T-cell (primary cell): ENCODE measurements at regions not wholly inside any gene's neighbourhood (a gene's known extent, or its start where the extent isn't known, plus 50 kb on each side); places are given as distances from the start of the nearest gene placed in this dataset.

Source experiments
- ATAC-seq, 4 experiments: fragments of 200-7000 bp in 3 of 4; fragments of 150-1000 bp in 1 of 4; cut with Tn5 transposase; replicated peaks in 1 of 4; 1 replicate in 3 of 4; 2 replicates in 1 of 4; pipeline ENCODE4 v1.10.0; 2021; ENCODE audit warnings: moderate library complexity in 3 of 4, mild to moderate bottlenecking in 2 of 4, moderate number of reproducible peaks in 1 of 4
- CTCF ChIA-PET, 2 donors: fragments of 300-600 bp; sonication (Branson Sonifier 250); formaldehyde crosslinking; loops; one replicate each; lab custom pipeline; 2022; ENCODE audit warnings: antibody characterized with exemption in 2 of 2; lab: Charles Lee
- POLR2A ChIA-PET, 2 donors: fragments of 300-600 bp; sonication (Branson Sonifier 250); formaldehyde crosslinking; loops; one replicate each; lab custom pipeline; 2022; ENCODE audit warnings: antibody characterized with exemption in 2 of 2; lab: Charles Lee
- DNase-seq, 35 experiments: peaks; one replicate each; pipeline versions ENCODE4 v3.0.0 to v3.0.0-alpha.2; 2013 to 2023
- H3K27ac ChIP-seq: one replicate; pipeline ENCODE4 v1.5.1; 2013; ENCODE audit warnings: low read length
- H3K27me3 ChIP-seq, 2 experiments: replicated peaks in 1 of 2; 1 replicate in 1 of 2; 2 replicates in 1 of 2; pipeline versions ENCODE4 v1.6.1 to v1.7.0; 2013; ENCODE audit warnings: low read length in 1 of 2, mixed read lengths in 1 of 2; ENCODE audit not compliant: control insufficient read depth in 2 of 2, insufficient read depth in 2 of 2; ENCODE audit errors: extremely low read depth in 1 of 2
- H3K36me3 ChIP-seq, 2 donors: 1 replicate in 1 of 2; 2 replicates in 1 of 2; pipeline versions ENCODE4 v1.6.1 to v1.7.0; 2013; ENCODE audit warnings: low read length in 1 of 2; ENCODE audit not compliant: control insufficient read depth in 2 of 2, insufficient read depth in 1 of 2; ENCODE audit errors: extremely low read depth in 1 of 2
- H3K4me1 ChIP-seq, 2 experiments: 1 replicate in 1 of 2; 2 replicates in 1 of 2; pipeline versions ENCODE4 v1.6.1 to v1.7.0; 2013; ENCODE audit warnings: low read length in 2 of 2, mixed read lengths in 1 of 2; ENCODE audit not compliant: insufficient read depth in 2 of 2, control insufficient read depth in 1 of 2; ENCODE audit errors: extremely low read depth in 1 of 2
- H3K4me3 ChIP-seq, 2 donors: 1 replicate in 1 of 2; 2 replicates in 1 of 2; pipeline versions ENCODE4 v1.5.1 to v1.7.0; 2013; ENCODE audit warnings: mild to moderate bottlenecking in 2 of 2, low read length in 1 of 2, moderate library complexity in 1 of 2; ENCODE audit not compliant: control insufficient read depth in 1 of 2; ENCODE audit errors: extremely low read depth in 1 of 2
- H3K9me3 ChIP-seq: 2 replicates; pipeline ENCODE4 v1.7.0; 2013
- H3K27ac Mint-ChIP-seq, 2 donors: one replicate each; pipeline ENCODE4 v1.8.0; 2020 to 2021; ENCODE audit warnings: mild to moderate bottlenecking in 2 of 2, mixed read lengths in 2 of 2
- H3K27me3 Mint-ChIP-seq, 2 donors: one replicate each; pipeline ENCODE4 v1.8.0; 2021 to 2022; ENCODE audit warnings: mixed read lengths in 2 of 2
- H3K36me3 Mint-ChIP-seq: one replicate; pipeline ENCODE4 v1.8.0; 2021; ENCODE audit warnings: mixed read lengths
- H3K4me1 Mint-ChIP-seq, 3 donors: one replicate each; pipeline ENCODE4 v1.8.0; 2020 to 2022; ENCODE audit warnings: mixed read lengths in 3 of 3, mild to moderate bottlenecking in 1 of 3
- H3K4me3 Mint-ChIP-seq, 3 donors: one replicate each; pipeline ENCODE4 v1.8.0; 2020 to 2022; ENCODE audit warnings: mild to moderate bottlenecking in 3 of 3, mixed read lengths in 3 of 3, moderate library complexity in 3 of 3
- H3K9me3 Mint-ChIP-seq, 3 donors: one replicate each; pipeline ENCODE4 v1.8.0; 2020 to 2022; ENCODE audit warnings: mixed read lengths in 3 of 3
- WGBS: methylation state at CpG from one replicate; pipeline ENCODE4 v1.1.5; 2013; ENCODE audit warnings: missing lambda C conversion rate; ENCODE audit not compliant: insufficient coverage; 5-methylcytosine and 5-hydroxymethylcytosine counted together

DNA sequence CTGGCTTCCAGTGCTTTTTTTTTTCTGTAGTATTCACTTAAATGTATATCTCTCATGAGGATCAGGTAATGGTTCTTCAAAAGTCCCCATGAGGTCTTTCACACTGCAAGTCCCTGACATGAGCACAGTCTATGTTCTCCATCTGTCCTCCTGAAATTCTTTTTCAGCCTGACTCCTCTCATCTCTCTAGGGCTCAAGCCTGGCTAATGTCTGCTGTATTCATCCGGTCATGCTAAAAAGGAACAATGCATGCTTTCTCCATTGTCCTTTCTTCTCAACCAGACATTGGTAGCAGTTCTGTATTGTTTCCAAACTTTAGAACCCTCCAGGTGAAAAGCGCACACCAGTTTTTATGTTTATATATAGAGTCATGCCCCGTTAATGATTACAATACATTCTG is 368.3 kb upstream of the OLFM3 start:
- Mint-ChIP-seq H3K27me3 (no peaks in the 10 kb centered on the region), H3K36me3 (no peaks in the 10 kb centered on the region), H3K27ac (no peak overlapping the region), H3K4me1 (no peaks in the 10 kb centered on the region), H3K9me3 (peaks cover 5 to 11% (median 7%) of the 10 kb centered on the region in 3 donors), H3K4me3 (no peak overlapping the region)
- H3K4me3 ChIP-seq: no peak overlapping the region
- H3K36me3 ChIP-seq: no peaks in the 10 kb centered on the region
- CTCF ChIA-PET: no interaction called here
- no peak for DNase-seq
- no peak overlapping the region for H3K27ac ChIP-seq
- H3K9me3 ChIP-seq: no peaks in the 10 kb centered on the region
- ATAC-seq: no peak
- POLR2A ChIA-PET: no interaction called here
- no peaks in the 10 kb centered on the region for H3K27me3 ChIP-seq
- 80% methylated on average over 1 of the region's 3 CpGs for WGBS
- no peaks in the 10 kb centered on the region for H3K4me1 ChIP-seq

DNA sequence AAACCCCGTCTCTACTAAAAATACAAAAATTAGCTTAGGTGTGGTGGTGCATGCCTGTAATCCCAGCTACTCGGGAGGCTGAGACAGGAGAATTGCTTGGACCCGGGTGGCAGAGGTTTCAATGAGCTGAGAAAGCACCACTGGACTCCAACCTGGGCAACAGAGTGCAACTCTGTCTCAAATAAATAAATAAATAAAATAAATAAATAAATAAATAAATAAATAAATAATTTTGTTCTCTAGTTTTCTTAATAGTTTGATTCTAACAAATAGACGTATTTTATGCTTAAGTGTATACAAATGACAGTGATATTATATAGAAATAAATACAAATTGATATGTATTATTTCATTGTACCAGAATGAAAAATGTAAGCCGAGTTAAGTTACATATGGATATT is 339.9 kb upstream of the OLFM3 start:
- ChIA-PET CTCF (no interaction called here), POLR2A (no interaction called here)
- H3K9me3 ChIP-seq: no peaks in the 10 kb centered on the region
- no peaks in the 10 kb centered on the region for H3K4me1 ChIP-seq
- no peak for ATAC-seq
- no peak overlapping the region for H3K27ac ChIP-seq
- H3K27ac Mint-ChIP-seq: no peak overlapping the region
- H3K36me3 Mint-ChIP-seq: no peaks in the 10 kb centered on the region
- no peak for DNase-seq
- no peaks in the 10 kb centered on the region for H3K4me1 Mint-ChIP-seq
- H3K9me3 Mint-ChIP-seq: no peaks in the 10 kb centered on the region
- WGBS: 100% methylated on average over 1 of the region's 5 CpGs
- no peak overlapping the region for H3K4me3 ChIP-seq
- no peaks in the 10 kb centered on the region for H3K27me3 Mint-ChIP-seq
- no peak overlapping the region for H3K4me3 Mint-ChIP-seq
- no peaks in the 10 kb centered on the region for H3K36me3 ChIP-seq
- H3K27me3 ChIP-seq: no peaks in the 10 kb centered on the region

DNA sequence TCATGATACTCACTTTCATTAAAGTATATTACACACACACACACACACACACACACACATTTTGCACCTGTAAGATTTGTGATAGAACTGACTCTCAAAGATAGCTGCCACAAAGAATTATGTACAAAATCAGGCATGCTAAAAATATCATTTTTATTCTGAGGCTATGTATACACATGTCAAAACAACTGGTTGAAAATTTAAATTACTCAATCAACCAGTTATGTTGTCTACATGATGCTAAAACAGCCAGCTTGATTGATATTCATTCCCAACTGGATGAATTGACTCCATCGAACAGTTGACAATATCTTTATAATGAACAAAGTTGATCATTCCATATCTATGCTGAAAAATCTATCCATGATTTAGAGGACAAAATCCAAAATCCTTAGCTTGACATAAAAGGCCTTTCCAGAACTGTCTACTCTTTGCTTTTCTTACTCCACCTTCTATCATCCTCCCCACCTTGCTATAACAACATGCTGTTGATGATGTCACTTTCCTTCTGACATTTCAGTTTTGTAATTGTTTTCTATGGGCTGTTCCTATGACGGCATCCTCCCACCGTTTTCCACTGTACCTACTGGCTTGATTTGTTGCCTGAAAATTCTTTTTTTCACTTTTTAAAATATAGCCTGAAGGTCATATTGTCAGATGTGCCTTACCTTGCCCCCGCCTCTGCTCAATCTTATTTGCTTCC is 321.5 kb upstream of the OLFM3 start:
- H3K4me3 ChIP-seq: no peak overlapping the region
- H3K27me3 ChIP-seq: no peaks in the 10 kb centered on the region
- ChIA-PET CTCF (no interaction called here), POLR2A (no interaction called here)
- no peaks in the 10 kb centered on the region for H3K36me3 Mint-ChIP-seq
- H3K9me3 Mint-ChIP-seq: peaks cover 4 to 24% (median 6%) of the 10 kb centered on the region in 3 donors
- no peaks in the 10 kb centered on the region for H3K9me3 ChIP-seq
- H3K4me1 Mint-ChIP-seq: no peaks in the 10 kb centered on the region
- H3K27ac ChIP-seq: no peak overlapping the region
- ATAC-seq (no peak), DNase-seq (no peak)
- WGBS: 83% methylated on average over 3 of the region's 4 CpGs
- no peaks in the 10 kb centered on the region for H3K27me3 Mint-ChIP-seq
- H3K4me1 ChIP-seq: no peaks in the 10 kb centered on the region
- no peaks in the 10 kb centered on the region for H3K36me3 ChIP-seq
- H3K4me3 Mint-ChIP-seq: no peak overlapping the region
- H3K27ac Mint-ChIP-seq: no peak overlapping the region

DNA sequence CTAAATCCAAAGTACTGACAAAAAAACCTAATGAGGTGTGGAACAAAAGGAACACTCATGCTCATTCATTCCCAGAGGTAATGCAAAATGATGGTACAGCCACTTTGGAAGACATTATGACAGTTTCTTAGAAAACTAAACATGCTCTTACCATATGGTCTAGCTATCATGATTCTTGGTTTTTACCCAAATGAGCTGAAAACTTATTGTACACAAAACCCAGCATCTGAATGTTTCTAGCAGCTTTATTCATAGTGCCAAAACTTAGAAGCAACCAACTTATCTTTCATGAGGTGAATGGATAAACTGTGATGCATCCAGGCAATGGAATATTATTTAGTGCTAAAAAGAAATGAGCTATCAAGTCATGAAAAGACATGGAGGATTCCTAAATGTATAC is 318.4 kb upstream of the OLFM3 start:
- Histone ChIP-seq H3K27me3 (no peaks in the 10 kb centered on the region), H3K4me3 (no peak overlapping the region), H3K36me3 (no peaks in the 10 kb centered on the region), H3K4me1 (no peaks in the 10 kb centered on the region), H3K9me3 (no peaks in the 10 kb centered on the region), H3K27ac (no peak overlapping the region)
- Mint-ChIP-seq H3K27ac (no peak overlapping the region), H3K4me3 (no peak overlapping the region), H3K9me3 (peaks cover 4 to 15% (median 6%) of the 10 kb centered on the region in 3 donors), H3K36me3 (no peaks in the 10 kb centered on the region), H3K27me3 (no peaks in the 10 kb centered on the region), H3K4me1 (no peaks in the 10 kb centered on the region)
- DNase-seq: no peak
- POLR2A ChIA-PET: no interaction called here
- ATAC-seq: no peak
- CTCF ChIA-PET: no interaction called here

DNA sequence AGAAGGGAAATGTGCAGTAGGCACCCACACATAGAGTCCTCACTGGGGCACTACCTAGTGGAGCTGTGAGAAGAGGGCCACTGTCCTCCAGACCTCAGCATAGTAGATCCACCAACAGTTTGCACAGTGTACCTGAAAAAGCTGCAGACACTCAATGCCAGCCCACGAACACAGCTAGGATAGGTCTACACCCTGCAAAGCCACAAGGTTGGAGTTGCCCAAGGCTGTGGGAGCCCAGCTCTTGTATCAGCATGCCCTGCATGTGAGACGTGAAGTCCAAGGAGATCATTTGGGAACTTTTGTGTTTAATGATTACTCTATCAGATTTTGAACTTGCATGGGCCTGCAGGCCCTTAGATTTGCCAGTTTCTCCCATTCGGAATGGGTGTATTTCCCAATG is 299.4 kb upstream of the OLFM3 start:
- Mint-ChIP-seq H3K27me3 (no peaks in the 10 kb centered on the region), H3K36me3 (no peaks in the 10 kb centered on the region), H3K4me3 (no peak overlapping the region), H3K27ac (no peak overlapping the region), H3K9me3 (peaks cover 10 to 27% (median 23%) of the 10 kb centered on the region in 3 donors), H3K4me1 (no peaks in the 10 kb centered on the region)
- ATAC-seq: no peak
- Histone ChIP-seq H3K4me3 (no peak overlapping the region), H3K27me3 (no peaks in the 10 kb centered on the region), H3K9me3 (no peaks in the 10 kb centered on the region), H3K4me1 (no peaks in the 10 kb centered on the region), H3K27ac (no peak overlapping the region), H3K36me3 (no peaks in the 10 kb centered on the region)
- no peak for DNase-seq
- WGBS: 66% methylated on average over 2 of the region's 3 CpGs
- POLR2A ChIA-PET: no interaction called here
- CTCF ChIA-PET: no interaction called here

DNA sequence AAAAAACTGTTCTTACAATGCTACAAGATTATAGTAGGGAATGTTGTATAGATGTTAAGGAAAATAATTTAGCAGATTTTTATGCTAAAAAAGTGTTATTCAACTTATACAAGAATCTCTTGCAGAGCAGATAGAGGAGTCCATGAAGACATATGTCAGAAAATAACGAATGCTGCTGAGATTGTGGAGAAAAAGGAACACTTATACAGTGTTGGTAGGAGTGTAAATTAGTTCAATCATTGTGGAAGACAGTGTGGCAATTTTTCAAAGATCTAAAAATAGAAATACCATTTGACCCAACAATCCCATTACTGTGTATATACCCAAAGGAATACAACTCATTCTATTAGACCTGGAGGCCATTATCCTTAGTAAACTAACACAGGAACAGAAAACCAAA is 286.2 kb upstream of the OLFM3 start:
- no CpG with 5 or more reads among the region's 1 CpG for WGBS
- H3K36me3 ChIP-seq: no peaks in the 10 kb centered on the region
- Mint-ChIP-seq H3K27ac (no peak overlapping the region), H3K4me1 (no peaks in the 10 kb centered on the region), H3K4me3 (no peak overlapping the region), H3K27me3 (no peaks in the 10 kb centered on the region), H3K9me3 (peaks cover 8 to 35% (median 11%) of the 10 kb centered on the region in 3 donors), H3K36me3 (no peaks in the 10 kb centered on the region)
- no peaks in the 10 kb centered on the region for H3K4me1 ChIP-seq
- no peak overlapping the region for H3K27ac ChIP-seq
- DNase-seq (no peak), ATAC-seq (no peak)
- no peak overlapping the region for H3K4me3 ChIP-seq
- no peaks in the 10 kb centered on the region for H3K27me3 ChIP-seq
- no peaks in the 10 kb centered on the region for H3K9me3 ChIP-seq
- POLR2A ChIA-PET: no interaction called here
- CTCF ChIA-PET: no interaction called here

DNA sequence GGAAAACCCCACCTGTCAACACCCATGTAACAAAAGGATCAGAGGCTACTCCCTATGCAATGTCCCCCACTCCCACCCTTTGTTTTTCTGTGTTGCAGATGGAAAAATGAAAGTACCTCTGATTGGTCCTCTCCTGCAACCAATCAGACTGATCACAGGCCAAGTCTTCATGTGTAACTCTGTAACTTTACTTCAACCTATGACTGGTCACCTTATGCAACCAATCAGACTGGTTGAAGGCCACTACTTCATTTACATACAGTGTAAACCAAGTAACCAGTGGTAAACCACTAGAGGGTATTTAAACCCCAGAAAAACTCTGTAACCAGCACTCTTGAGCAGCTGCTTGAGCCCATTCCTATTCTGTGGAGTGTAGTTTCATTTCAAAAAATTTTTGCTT is 266.3 kb upstream of the OLFM3 start:
- H3K27me3 ChIP-seq: no peaks in the 10 kb centered on the region
- no peaks in the 10 kb centered on the region for H3K4me1 Mint-ChIP-seq
- no peaks in the 10 kb centered on the region for H3K36me3 ChIP-seq
- peaks cover 4 to 7% (median 4%) of the 10 kb centered on the region in 3 donors for H3K9me3 Mint-ChIP-seq
- POLR2A ChIA-PET: no interaction called here
- H3K27me3 Mint-ChIP-seq: no peaks in the 10 kb centered on the region
- CTCF ChIA-PET: no interaction called here
- DNase-seq: no peak
- no peak overlapping the region for H3K4me3 Mint-ChIP-seq
- no peak overlapping the region for H3K27ac Mint-ChIP-seq
- H3K27ac ChIP-seq: no peak overlapping the region
- no peaks in the 10 kb centered on the region for H3K4me1 ChIP-seq
- H3K4me3 ChIP-seq: no peak overlapping the region
- no peak for ATAC-seq
- H3K9me3 ChIP-seq: no peaks in the 10 kb centered on the region
- H3K36me3 Mint-ChIP-seq: no peaks in the 10 kb centered on the region
